Gastrocnemius medialis (tissue), 4 donors: ENCODE measurements at regions not wholly inside any gene's neighbourhood (a gene's known extent, or its start where the extent isn't known, plus 50 kb on each side); places are given as distances from the start of the nearest gene placed in this dataset.

ENCODE experiments used
- ATAC-seq, 2 donors: fragments of 150-250 bp; one replicate each; pipeline ENCODE4 v1.9.1; 2016
- DNase-seq, 2 donors: peaks; one replicate each; pipeline ENCODE4 v3.0.0-alpha.2; 2019
- H3K27ac ChIP-seq, 4 donors: fragments of 200-600 bp; sonication (generic); 1 replicate in 1 of 4; 2 replicates in 3 of 4; pipeline ENCODE4 v1.5.1; 2016 to 2018; ENCODE audit warnings: mild to moderate bottlenecking in 2 of 4, moderate library complexity in 1 of 4
- H3K27me3 ChIP-seq, 3 donors: fragments of 200-600 bp; sonication (generic) in 2 of 3; 1 replicate in 1 of 3; 2 replicates in 2 of 3; pipeline versions ENCODE4 v1.5.1 to v1.6.0; 2016 to 2019; ENCODE audit warnings: mild to moderate bottlenecking in 1 of 3, moderate library complexity in 1 of 3
- H3K36me3 ChIP-seq, 2 donors: fragments of 200-600 bp; sonication (generic) in 1 of 2; one replicate each; pipeline ENCODE4 v1.5.1; 2017 to 2018
- H3K4me1 ChIP-seq, 2 donors: fragments of 200-600 bp; sonication (generic) in 1 of 2; one replicate each; pipeline ENCODE4 v1.5.1; 2016 to 2017; ENCODE audit warnings: mild to moderate bottlenecking in 2 of 2
- H3K4me3 ChIP-seq, 4 donors: fragments of 200-600 bp; sonication (generic) in 3 of 4; 1 replicate in 1 of 4; 2 replicates in 3 of 4; pipeline ENCODE4 v1.5.1; 2016 to 2019; ENCODE audit warnings: mild to moderate bottlenecking in 2 of 4
- H3K9me3 ChIP-seq, 3 donors: fragments of 200-600 bp; sonication (generic) in 2 of 3; 1 replicate in 1 of 3; 2 replicates in 2 of 3; pipeline ENCODE4 v1.5.1; 2016 to 2019
- POLR2A ChIP-seq, 2 donors: fragments of 450-650 bp; IDR thresholded peaks; one replicate each; pipeline ENCODE4 v1.6.1; 2017; ENCODE audit warnings: antibody characterized with exemption in 2 of 2, mild to moderate bottlenecking in 2 of 2, moderate library complexity in 2 of 2
- in situ Hi-C, 4 donors: fragments of 200-750 bp; cut with MboI; loops; one replicate each; pipeline versions ENCODE4 v1.15.0 to v1.8.0; 2017; ENCODE audit warnings: low sequenced_read_pairs in 4 of 4
- intact Hi-C: fragments of 100-400 bp; cut with DNase I; formaldehyde crosslinking; loops from one replicate; pipeline ENCODE4 v1.15.1; 2023; ENCODE audit warnings: low total_unique reads
- TF ChIP-seq, protein P1 (sequence below), 5 experiments: fragments of 450-650 bp in 3 of 5; fragments of 200-600 bp in 2 of 5; sonication (generic) in 2 of 5; IDR thresholded peaks in 4 of 5; conservative IDR thresholded peaks in 1 of 5; 1 replicate in 4 of 5; 2 replicates in 1 of 5; pipeline ENCODE4 v1.5.1; 2016 to 2019; ENCODE audit warnings: antibody characterized with exemption in 5 of 5, mild to moderate bottlenecking in 3 of 5, moderate library complexity in 3 of 5

DNA sequence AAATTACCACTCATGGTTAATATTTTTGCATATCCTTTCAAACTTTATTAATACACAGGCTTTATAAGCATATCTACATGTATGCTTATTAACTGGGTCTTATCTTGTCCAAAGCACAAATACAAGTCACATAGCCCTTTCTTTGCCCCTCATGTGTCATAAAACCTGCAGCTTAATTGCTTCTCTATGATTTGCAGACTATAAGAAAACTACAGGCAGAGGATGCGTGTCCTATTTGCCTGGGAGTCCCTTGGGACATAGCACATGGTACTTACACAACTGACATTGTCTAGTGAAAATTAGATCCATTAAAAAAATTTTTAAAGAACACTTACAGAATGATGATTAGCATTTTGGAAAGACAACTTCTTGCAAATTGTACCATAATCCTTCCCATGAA lies 190.5 kb upstream of the PLEKHA5 start:
- no peaks in the 10 kb centered on the region for H3K27me3 ChIP-seq
- in situ Hi-C loops, result no loop called here
- H3K4me1 ChIP-seq, result no peaks in the 10 kb centered on the region
- intact Hi-C loops, result no loop called here
- no peak for TF ChIP-seq POLR2A (IDR thresholded peaks at IDR 0.05)
- TF ChIP-seq, protein P1, sequence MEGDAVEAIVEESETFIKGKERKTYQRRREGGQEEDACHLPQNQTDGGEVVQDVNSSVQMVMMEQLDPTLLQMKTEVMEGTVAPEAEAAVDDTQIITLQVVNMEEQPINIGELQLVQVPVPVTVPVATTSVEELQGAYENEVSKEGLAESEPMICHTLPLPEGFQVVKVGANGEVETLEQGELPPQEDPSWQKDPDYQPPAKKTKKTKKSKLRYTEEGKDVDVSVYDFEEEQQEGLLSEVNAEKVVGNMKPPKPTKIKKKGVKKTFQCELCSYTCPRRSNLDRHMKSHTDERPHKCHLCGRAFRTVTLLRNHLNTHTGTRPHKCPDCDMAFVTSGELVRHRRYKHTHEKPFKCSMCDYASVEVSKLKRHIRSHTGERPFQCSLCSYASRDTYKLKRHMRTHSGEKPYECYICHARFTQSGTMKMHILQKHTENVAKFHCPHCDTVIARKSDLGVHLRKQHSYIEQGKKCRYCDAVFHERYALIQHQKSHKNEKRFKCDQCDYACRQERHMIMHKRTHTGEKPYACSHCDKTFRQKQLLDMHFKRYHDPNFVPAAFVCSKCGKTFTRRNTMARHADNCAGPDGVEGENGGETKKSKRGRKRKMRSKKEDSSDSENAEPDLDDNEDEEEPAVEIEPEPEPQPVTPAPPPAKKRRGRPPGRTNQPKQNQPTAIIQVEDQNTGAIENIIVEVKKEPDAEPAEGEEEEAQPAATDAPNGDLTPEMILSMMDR (IDR thresholded peaks at IDR 0.05 in 4 of 5, conservative IDR thresholded peaks at IDR 0.05 in 1 of 5), result no peak
- ATAC-seq (no peak), DNase-seq (no peak)
- H3K4me3 ChIP-seq, result no peak overlapping the region
- H3K36me3 ChIP-seq, result no peaks in the 10 kb centered on the region
- H3K27ac ChIP-seq, result no peak overlapping the region
- H3K9me3 ChIP-seq, result no peaks in the 10 kb centered on the region

- in situ Hi-C loops (no loop called here), intact Hi-C loops (no loop called here)
- DNase-seq (no peak), ATAC-seq (no peak)
- Histone ChIP-seq H3K27ac (no peak overlapping the region), H3K4me1 (no peaks in the 10 kb centered on the region), H3K4me3 (no peak overlapping the region), H3K36me3 (no peaks in the 10 kb centered on the region), H3K27me3 (no peaks in the 10 kb centered on the region), H3K9me3 (no peaks in the 10 kb centered on the region)
- TF ChIP-seq, protein P1 (IDR thresholded peaks at IDR 0.05 in 4 of 5, conservative IDR thresholded peaks at IDR 0.05 in 1 of 5), result no peak
- TF ChIP-seq POLR2A (IDR thresholded peaks at IDR 0.05), result no peak
These were observed 186.9 kb upstream of the PLEKHA5 start for GRCh38 chr12:18942669-18943068.

GRCh38 chr12:18943200-18943599 lies 186.3 kb upstream of the PLEKHA5 start:
- ATAC-seq, result no peak
- in situ Hi-C loops (no loop called here), intact Hi-C loops (no loop called here)
- no peak for TF ChIP-seq POLR2A (IDR thresholded peaks at IDR 0.05)
- TF ChIP-seq, protein P1 (IDR thresholded peaks at IDR 0.05 in 4 of 5, conservative IDR thresholded peaks at IDR 0.05 in 1 of 5), result no peak
- H3K4me3 ChIP-seq, result no peak overlapping the region
- H3K27me3 ChIP-seq, result no peaks in the 10 kb centered on the region
- no peaks in the 10 kb centered on the region for H3K4me1 ChIP-seq
- no peak for DNase-seq
- H3K36me3 ChIP-seq, result no peaks in the 10 kb centered on the region
- no peaks in the 10 kb centered on the region for H3K9me3 ChIP-seq
- no peak overlapping the region for H3K27ac ChIP-seq

GRCh38 chr12:18946106-18946505 lies 183.4 kb upstream of the PLEKHA5 start:
- intact Hi-C loops (no loop called here), in situ Hi-C loops (no loop called here)
- Histone ChIP-seq H3K9me3 (no peaks in the 10 kb centered on the region), H3K4me1 (no peaks in the 10 kb centered on the region), H3K36me3 (no peaks in the 10 kb centered on the region), H3K27ac (no peak overlapping the region), H3K4me3 (no peak overlapping the region), H3K27me3 (no peaks in the 10 kb centered on the region)
- ATAC-seq (no peak), DNase-seq (no peak)
- no peak for TF ChIP-seq POLR2A (IDR thresholded peaks at IDR 0.05)
- TF ChIP-seq, protein P1 (IDR thresholded peaks at IDR 0.05 in 4 of 5, conservative IDR thresholded peaks at IDR 0.05 in 1 of 5), result no peak

DNA sequence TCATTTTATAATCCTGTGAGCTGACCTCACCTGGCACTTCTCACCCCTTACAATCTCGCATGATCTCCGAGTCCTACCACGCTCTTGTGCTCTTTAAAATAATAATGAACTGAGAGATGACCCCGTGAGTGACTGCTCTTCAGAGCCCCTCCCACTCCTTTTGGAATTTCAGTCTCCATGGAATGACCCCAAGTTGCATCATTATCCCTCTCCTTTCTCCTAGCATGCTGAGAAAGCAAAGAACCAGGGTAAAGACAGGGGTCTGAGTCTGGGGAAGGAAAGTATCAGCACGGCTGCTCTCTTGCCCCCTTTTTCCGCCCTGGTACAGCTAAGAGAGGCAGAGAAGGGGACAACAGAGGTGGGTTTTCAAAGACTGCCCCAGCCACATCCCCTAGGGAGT lies 178.3 kb upstream of the PLEKHA5 start:
- Histone ChIP-seq H3K36me3 (no peaks in the 10 kb centered on the region), H3K4me1 (no peaks in the 10 kb centered on the region), H3K4me3 (no peak overlapping the region), H3K27me3 (no peaks in the 10 kb centered on the region), H3K9me3 (no peaks in the 10 kb centered on the region), H3K27ac (no peak overlapping the region)
- intact Hi-C loops, result no loop called here
- in situ Hi-C loops, result no loop called here
- TF ChIP-seq, protein P1 (IDR thresholded peaks at IDR 0.05 in 4 of 5, conservative IDR thresholded peaks at IDR 0.05 in 1 of 5), result no peak
- no peak for TF ChIP-seq POLR2A (IDR thresholded peaks at IDR 0.05)
- ATAC-seq (no peak), DNase-seq (no peak)
